ENCODE measurements at regions not wholly inside any gene's neighbourhood (a gene's known extent, or its start where the extent isn't known, plus 50 kb on each side); places are given as distances from the start of the nearest gene placed in this dataset.

DNA sequence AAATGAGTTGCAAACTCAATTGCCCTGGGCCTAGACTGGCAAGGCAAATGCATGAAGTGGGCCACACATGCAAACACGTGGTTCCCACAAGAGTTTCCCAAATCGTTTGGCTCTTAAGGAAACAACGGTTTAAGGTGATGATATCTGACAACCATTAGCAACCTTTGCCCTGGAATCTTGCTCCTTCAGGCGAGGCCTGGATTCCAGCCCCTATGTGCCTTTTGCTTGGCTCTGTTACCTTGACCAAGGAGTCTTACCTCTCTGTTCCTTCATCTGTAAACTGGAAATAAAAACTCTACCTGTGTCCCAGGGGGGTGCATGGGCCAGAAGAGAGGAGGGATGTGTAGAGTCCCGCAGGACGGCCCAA is 72.1 kb upstream of the CASZ1 start:
- Histone ChIP-seq H2AFZ (ENCODE audit: low read depth, low read length) (no peak overlapping the region), H3K79me2 (replicated peaks; ENCODE audit: insufficient read depth, low read length) (no peaks in the 10 kb centered on the region), H4K20me1 (ENCODE audit: insufficient read depth) (no peaks in the 10 kb centered on the region), H3K9me2 (ENCODE audit: insufficient read depth, low read length) (no peaks in the 10 kb centered on the region), H3F3A (ENCODE audit: insufficient read depth, low read length, poor library complexity, severe bottlenecking) (no peaks in the 10 kb centered on the region), H3K9ac (ENCODE audit: low read length) (no peak overlapping the region), H3K9me3 (ENCODE audit: low read length) (no peaks in the 10 kb centered on the region), H3K27ac (ENCODE audit: low read length) (no peak overlapping the region), H3K27me3 (ENCODE audit: insufficient read depth, low read depth, low read length) (no peaks in the 10 kb centered on the region), H3K4me3 (ENCODE audit: low read length) (no peak overlapping the region), H3K36me3 (ENCODE audit: insufficient read depth, low read length) (no peaks in the 10 kb centered on the region), H3K4me2 (ENCODE audit: low read length) (no peak overlapping the region)
- no peak for TF ChIP-seq CTCF (IDR thresholded peaks at IDR 0.05; ENCODE audit: poor library complexity, severe bottlenecking)
- TF ChIP-seq POLR2AphosphoS5 (IDR thresholded peaks at IDR 0.05), result no peak
- no peak for TF ChIP-seq SMC3 (conservative IDR thresholded peaks at IDR 0.05; ENCODE audit: poor library complexity)
- TF ChIP-seq EP300 (conservative IDR thresholded peaks at IDR 0.05; ENCODE audit: poor library complexity, severe bottlenecking), result no peak
- TF ChIP-seq MXI1 (conservative IDR thresholded peaks at IDR 0.05; ENCODE audit: poor library complexity, severe bottlenecking), result no peak
- TF ChIP-seq TAF1 (IDR thresholded peaks at IDR 0.05; ENCODE audit: low read depth), result no peak
- TF ChIP-seq EZH2 (IDR thresholded peaks at IDR 0.05; ENCODE audit: borderline replicate concordance, insufficient read depth, low read length, poor library complexity, severe bottlenecking), result no peak
- TF ChIP-seq RAD21 (conservative IDR thresholded peaks at IDR 0.05), result no peak
- no peak for TF ChIP-seq REST (IDR thresholded peaks at IDR 0.05; ENCODE audit: borderline replicate concordance)

GRCh38 chr1:10869933-10870332 is 73.5 kb upstream of the CASZ1 start:
- H3K27ac ChIP-seq (ENCODE audit: low read length), result no peak overlapping the region
- TF ChIP-seq CTCF (IDR thresholded peaks at IDR 0.05; ENCODE audit: poor library complexity, severe bottlenecking), result no peak
- TF ChIP-seq REST (IDR thresholded peaks at IDR 0.05; ENCODE audit: borderline replicate concordance), result no peak
- TF ChIP-seq RAD21 (conservative IDR thresholded peaks at IDR 0.05), result no peak
- TF ChIP-seq SMC3 (conservative IDR thresholded peaks at IDR 0.05; ENCODE audit: poor library complexity), result no peak

More at GRCh38 chr1:10869933-10870332, 73.5 kb upstream of the CASZ1 start:
- Histone ChIP-seq H3K9ac (ENCODE audit: low read length) (no peak overlapping the region), H3K79me2 (replicated peaks; ENCODE audit: insufficient read depth, low read length) (no peaks in the 10 kb centered on the region), H3K9me3 (ENCODE audit: low read length) (no peaks in the 10 kb centered on the region), H3K9me2 (ENCODE audit: insufficient read depth, low read length) (no peaks in the 10 kb centered on the region), H2AFZ (ENCODE audit: low read depth, low read length) (no peak overlapping the region), H3K4me3 (ENCODE audit: low read length) (no peak overlapping the region), H4K20me1 (ENCODE audit: insufficient read depth) (no peaks in the 10 kb centered on the region), H3K27me3 (ENCODE audit: insufficient read depth, low read depth, low read length) (no peaks in the 10 kb centered on the region), H3K4me2 (ENCODE audit: low read length) (no peak overlapping the region), H3F3A (ENCODE audit: insufficient read depth, low read length, poor library complexity, severe bottlenecking) (no peaks in the 10 kb centered on the region), H3K36me3 (ENCODE audit: insufficient read depth, low read length) (no peaks in the 10 kb centered on the region)
